Liver (tissue), 8 donors: ENCODE measurements at regions not wholly inside any gene's neighbourhood (a gene's known extent, or its start where the extent isn't known, plus 50 kb on each side); places are given as distances from the start of the nearest gene placed in this dataset.

Source experiments
- DNase-seq: peaks from one replicate; pipeline ENCODE4 v3.0.0-alpha.2; 2017; ENCODE audit warnings: low spot score
- H3K27ac ChIP-seq, 2 donors: one replicate each; pipeline ENCODE4 v1.7.0; 2013; ENCODE audit warnings: inconsistent platforms in 2 of 2, low read length in 2 of 2, control low read depth in 1 of 2, low read depth in 1 of 2, mild to moderate bottlenecking in 1 of 2
- H3K27me3 ChIP-seq, 4 donors: one replicate each; pipeline versions ENCODE4 v1.6.1 to v1.7.0; 2013; ENCODE audit warnings: low read length in 3 of 4, inconsistent platforms in 1 of 4, mild to moderate bottlenecking in 1 of 4, moderate library complexity in 1 of 4; ENCODE audit not compliant: control insufficient read depth in 4 of 4, insufficient read depth in 4 of 4
- H3K36me3 ChIP-seq, 4 donors: one replicate each; pipeline versions ENCODE4 v1.6.1 to v1.7.0; 2013; ENCODE audit warnings: low read length in 3 of 4, mild to moderate bottlenecking in 3 of 4, low read depth in 1 of 4, moderate library complexity in 1 of 4; ENCODE audit not compliant: control insufficient read depth in 4 of 4, insufficient read depth in 3 of 4
- H3K4me1 ChIP-seq, 4 donors: one replicate each; pipeline versions ENCODE4 v1.6.1 to v1.7.0; 2013; ENCODE audit warnings: low read length in 3 of 4, mild to moderate bottlenecking in 3 of 4, moderate library complexity in 1 of 4; ENCODE audit not compliant: control insufficient read depth in 4 of 4, insufficient read depth in 4 of 4
- H3K4me3 ChIP-seq, 3 donors: one replicate each; pipeline versions ENCODE4 v1.6.1 to v1.7.0; 2013; ENCODE audit warnings: low read length in 3 of 3, control low read depth in 1 of 3, low read depth in 1 of 3, mild to moderate bottlenecking in 1 of 3
- H3K9ac ChIP-seq, 2 donors: one replicate each; pipeline ENCODE4 v1.7.0; 2013; ENCODE audit warnings: low read length in 2 of 2, mild to moderate bottlenecking in 2 of 2, moderate library complexity in 2 of 2, control low read depth in 1 of 2, low read depth in 1 of 2
- H3K9me3 ChIP-seq, 4 donors: one replicate each; pipeline versions ENCODE4 v1.6.1 to v1.7.0; 2013; ENCODE audit warnings: low read length in 3 of 4; ENCODE audit not compliant: control insufficient read depth in 4 of 4
- EGR1 ChIP-seq, 2 donors: IDR thresholded peaks; 2 replicates each; pipeline ENCODE4 v1.6.1; 2016 to 2018; ENCODE audit warnings: antibody characterized with exemption in 2 of 2, low read depth in 2 of 2
- FOXA1 ChIP-seq: IDR thresholded peaks from 2 replicates; pipeline ENCODE4 v1.6.1; 2016; ENCODE audit warnings: antibody characterized with exemption
- FOXA2 ChIP-seq: IDR thresholded peaks from 2 replicates; pipeline ENCODE4 v1.6.1; 2016; ENCODE audit warnings: antibody characterized with exemption
- GABPA ChIP-seq, 2 donors: IDR thresholded peaks in 1 of 2; conservative IDR thresholded peaks in 1 of 2; 2 replicates each; pipeline ENCODE4 v1.6.1; 2016; ENCODE audit warnings: antibody characterized with exemption in 2 of 2, mild to moderate bottlenecking in 1 of 2, moderate library complexity in 1 of 2
- HNF4A ChIP-seq, 2 donors: conservative IDR thresholded peaks; 2 replicates each; pipeline ENCODE4 v1.6.1; 2016; ENCODE audit warnings: antibody characterized with exemption in 2 of 2, mild to moderate bottlenecking in 2 of 2
- HNF4G ChIP-seq: IDR thresholded peaks from 2 replicates; pipeline ENCODE4 v1.6.1; 2016; ENCODE audit warnings: antibody characterized with exemption
- JUND ChIP-seq, 2 donors: IDR thresholded peaks; 2 replicates each; pipeline ENCODE4 v1.6.1; 2016; ENCODE audit warnings: antibody characterized with exemption in 2 of 2
- NR2F2 ChIP-seq: IDR thresholded peaks from 2 replicates; pipeline ENCODE4 v1.6.1; 2016; ENCODE audit warnings: antibody characterized with exemption
- RAD21 ChIP-seq, 2 donors: IDR thresholded peaks; 2 replicates each; pipeline ENCODE4 v1.6.1; 2016; ENCODE audit warnings: antibody characterized with exemption in 2 of 2, mild to moderate bottlenecking in 2 of 2
- RXRA ChIP-seq, 2 donors: IDR thresholded peaks; 2 replicates each; pipeline ENCODE4 v1.6.1; 2017 to 2018; ENCODE audit warnings: antibody characterized with exemption in 2 of 2, mild to moderate bottlenecking in 1 of 2
- SP1 ChIP-seq: IDR thresholded peaks from 2 replicates; pipeline ENCODE4 v1.6.1; 2018; ENCODE audit warnings: antibody characterized with exemption, mild to moderate bottlenecking
- TAF1 ChIP-seq: conservative IDR thresholded peaks from 2 replicates; pipeline ENCODE4 v1.6.1; 2016; ENCODE audit warnings: antibody characterized with exemption, mild to moderate bottlenecking
- YY1 ChIP-seq: IDR thresholded peaks from 2 replicates; pipeline ENCODE4 v1.6.1; 2016; ENCODE audit warnings: antibody characterized with exemption, mild to moderate bottlenecking
- ZBTB33 ChIP-seq: IDR thresholded peaks from 2 replicates; pipeline ENCODE4 v1.6.1; 2016; ENCODE audit warnings: antibody characterized with exemption
- WGBS: extraction: QIAGEN DNeasy Blood & Tissue Kit; methylation state at CpG from one replicate; pipeline ENCODE4 v1.1.7; 2013; 5-methylcytosine and 5-hydroxymethylcytosine counted together
- TF ChIP-seq, protein P1 (sequence below): IDR thresholded peaks from 2 replicates; pipeline ENCODE4 v1.6.1; 2016; ENCODE audit warnings: antibody characterized with exemption, mild to moderate bottlenecking
- TF ChIP-seq, protein P2 (sequence below): fragments of 150-350 bp; IDR thresholded peaks from 2 replicates; pipeline ENCODE4 v1.5.1; 2017; ENCODE audit warnings: improper control_type of control experiment, low read depth, low read length; ENCODE audit not compliant: missing input control
- TF ChIP-seq, protein P3 (sequence below): IDR thresholded peaks from 2 replicates; pipeline ENCODE4 v1.6.1; 2016; ENCODE audit warnings: antibody characterized with exemption
- TF ChIP-seq, protein P4 (sequence below): IDR thresholded peaks from 2 replicates; pipeline ENCODE4 v1.6.1; 2016; ENCODE audit warnings: antibody characterized with exemption
- donor health status: healthy.
- donor health status: healthy.
- donor health status: healthy.
- donor health status: healthy.
- donor health status: healthy.

- TF ChIP-seq, protein P1, sequence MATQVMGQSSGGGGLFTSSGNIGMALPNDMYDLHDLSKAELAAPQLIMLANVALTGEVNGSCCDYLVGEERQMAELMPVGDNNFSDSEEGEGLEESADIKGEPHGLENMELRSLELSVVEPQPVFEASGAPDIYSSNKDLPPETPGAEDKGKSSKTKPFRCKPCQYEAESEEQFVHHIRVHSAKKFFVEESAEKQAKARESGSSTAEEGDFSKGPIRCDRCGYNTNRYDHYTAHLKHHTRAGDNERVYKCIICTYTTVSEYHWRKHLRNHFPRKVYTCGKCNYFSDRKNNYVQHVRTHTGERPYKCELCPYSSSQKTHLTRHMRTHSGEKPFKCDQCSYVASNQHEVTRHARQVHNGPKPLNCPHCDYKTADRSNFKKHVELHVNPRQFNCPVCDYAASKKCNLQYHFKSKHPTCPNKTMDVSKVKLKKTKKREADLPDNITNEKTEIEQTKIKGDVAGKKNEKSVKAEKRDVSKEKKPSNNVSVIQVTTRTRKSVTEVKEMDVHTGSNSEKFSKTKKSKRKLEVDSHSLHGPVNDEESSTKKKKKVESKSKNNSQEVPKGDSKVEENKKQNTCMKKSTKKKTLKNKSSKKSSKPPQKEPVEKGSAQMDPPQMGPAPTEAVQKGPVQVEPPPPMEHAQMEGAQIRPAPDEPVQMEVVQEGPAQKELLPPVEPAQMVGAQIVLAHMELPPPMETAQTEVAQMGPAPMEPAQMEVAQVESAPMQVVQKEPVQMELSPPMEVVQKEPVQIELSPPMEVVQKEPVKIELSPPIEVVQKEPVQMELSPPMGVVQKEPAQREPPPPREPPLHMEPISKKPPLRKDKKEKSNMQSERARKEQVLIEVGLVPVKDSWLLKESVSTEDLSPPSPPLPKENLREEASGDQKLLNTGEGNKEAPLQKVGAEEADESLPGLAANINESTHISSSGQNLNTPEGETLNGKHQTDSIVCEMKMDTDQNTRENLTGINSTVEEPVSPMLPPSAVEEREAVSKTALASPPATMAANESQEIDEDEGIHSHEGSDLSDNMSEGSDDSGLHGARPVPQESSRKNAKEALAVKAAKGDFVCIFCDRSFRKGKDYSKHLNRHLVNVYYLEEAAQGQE, result no peak
Observed at GRCh38 chr3:166190360-166190759, 353.1 kb upstream of the BCHE start (continued).

DNA sequence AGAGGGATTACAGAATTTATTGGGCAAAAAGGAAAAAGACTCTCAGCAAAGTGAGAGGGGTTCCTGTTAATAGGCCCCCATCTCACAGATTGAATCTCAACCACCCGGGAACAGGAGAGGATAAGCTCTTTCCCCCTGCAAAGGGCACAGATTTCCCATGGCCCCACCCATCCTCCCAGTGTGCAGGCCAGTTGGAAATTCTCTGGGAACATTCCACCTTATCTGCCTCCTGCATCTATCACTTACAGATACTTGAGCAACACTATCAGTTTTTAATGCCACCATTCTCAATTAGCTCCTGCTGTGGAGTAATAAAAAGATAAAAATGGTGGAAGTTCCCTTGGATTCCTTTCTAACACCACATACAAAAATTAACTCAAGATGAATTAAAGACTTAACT, 350.0 kb upstream of the BCHE start:
- Histone ChIP-seq H3K27ac (no peak overlapping the region), H3K9me3 (no peaks in the 10 kb centered on the region), H3K4me3 (no peak overlapping the region), H3K9ac (no peak overlapping the region), H3K36me3 (no peaks in the 10 kb centered on the region), H3K27me3 (no peaks in the 10 kb centered on the region), H3K4me1 (no peaks in the 10 kb centered on the region)
- DNase-seq, result no peak
- TF ChIP-seq ZBTB33 (no peak), JUND (IDR thresholded peaks at IDR 0.05) (no peak), GABPA (IDR thresholded peaks at IDR 0.05 in 1 of 2, conservative IDR thresholded peaks at IDR 0.05 in 1 of 2) (no peak), RAD21 (IDR thresholded peaks at IDR 0.05) (no peak), FOXA1 (no peak), NR2F2 (no peak), RXRA (IDR thresholded peaks at IDR 0.05) (no peak), EGR1 (IDR thresholded peaks at IDR 0.05; ENCODE audit: low read depth in 2 of 2) (no peak), FOXA2 (no peak), SP1 (no peak), HNF4G (no peak), TAF1 (no peak), YY1 (no peak), HNF4A (conservative IDR thresholded peaks at IDR 0.05) (no peak)
- TF ChIP-seq, protein P2, sequence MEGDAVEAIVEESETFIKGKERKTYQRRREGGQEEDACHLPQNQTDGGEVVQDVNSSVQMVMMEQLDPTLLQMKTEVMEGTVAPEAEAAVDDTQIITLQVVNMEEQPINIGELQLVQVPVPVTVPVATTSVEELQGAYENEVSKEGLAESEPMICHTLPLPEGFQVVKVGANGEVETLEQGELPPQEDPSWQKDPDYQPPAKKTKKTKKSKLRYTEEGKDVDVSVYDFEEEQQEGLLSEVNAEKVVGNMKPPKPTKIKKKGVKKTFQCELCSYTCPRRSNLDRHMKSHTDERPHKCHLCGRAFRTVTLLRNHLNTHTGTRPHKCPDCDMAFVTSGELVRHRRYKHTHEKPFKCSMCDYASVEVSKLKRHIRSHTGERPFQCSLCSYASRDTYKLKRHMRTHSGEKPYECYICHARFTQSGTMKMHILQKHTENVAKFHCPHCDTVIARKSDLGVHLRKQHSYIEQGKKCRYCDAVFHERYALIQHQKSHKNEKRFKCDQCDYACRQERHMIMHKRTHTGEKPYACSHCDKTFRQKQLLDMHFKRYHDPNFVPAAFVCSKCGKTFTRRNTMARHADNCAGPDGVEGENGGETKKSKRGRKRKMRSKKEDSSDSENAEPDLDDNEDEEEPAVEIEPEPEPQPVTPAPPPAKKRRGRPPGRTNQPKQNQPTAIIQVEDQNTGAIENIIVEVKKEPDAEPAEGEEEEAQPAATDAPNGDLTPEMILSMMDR, result no peak
- TF ChIP-seq, protein P3, sequence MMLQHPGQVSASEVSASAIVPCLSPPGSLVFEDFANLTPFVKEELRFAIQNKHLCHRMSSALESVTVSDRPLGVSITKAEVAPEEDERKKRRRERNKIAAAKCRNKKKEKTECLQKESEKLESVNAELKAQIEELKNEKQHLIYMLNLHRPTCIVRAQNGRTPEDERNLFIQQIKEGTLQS, result no peak
- TF ChIP-seq, protein P1, result no peak
- TF ChIP-seq, protein P4, sequence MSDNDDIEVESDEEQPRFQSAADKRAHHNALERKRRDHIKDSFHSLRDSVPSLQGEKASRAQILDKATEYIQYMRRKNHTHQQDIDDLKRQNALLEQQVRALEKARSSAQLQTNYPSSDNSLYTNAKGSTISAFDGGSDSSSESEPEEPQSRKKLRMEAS, result no peak
- WGBS, result 53% methylated on average over 1 of the region's 1 CpG
